GM23248 (cell line): ENCODE measurements at regions not wholly inside any gene's neighbourhood (a gene's known extent, or its start where the extent isn't known, plus 50 kb on each side); places are given as distances from the start of the nearest gene placed in this dataset.
"Not testable (repeated sequence)": the region's sequence is repeated elsewhere in the genome, so short reads cannot be mapped to it uniquely, and the experiment has no call there.

Source experiments
- DNase-seq: peaks from one replicate; pipeline ENCODE4 v3.0.0-alpha.2; 2015
- H2AFZ ChIP-seq: fragments of 200-600 bp; sonication (generic); 2 replicates; pipeline ENCODE4 v1.6.1; 2016; ENCODE audit warnings: antibody characterized with exemption
- H3F3A ChIP-seq: fragments of 200-600 bp; sonication (generic); 2 replicates; pipeline ENCODE4 v1.6.1; 2016; ENCODE audit warnings: mild to moderate bottlenecking, antibody characterized with exemption, mixed run types; ENCODE audit not compliant: insufficient read depth
- H3K27ac ChIP-seq: fragments of 200-600 bp; sonication (generic); 2 replicates; pipeline ENCODE4 v1.5.1; 2016; ENCODE audit warnings: mild to moderate bottlenecking
- H3K27me3 ChIP-seq: fragments of 200-600 bp; sonication (generic); replicated peaks from 2 replicates; pipeline ENCODE4 v1.6.1; 2016; ENCODE audit warnings: mild to moderate bottlenecking; ENCODE audit not compliant: insufficient read depth
- H3K36me3 ChIP-seq: fragments of 200-600 bp; sonication (generic); 2 replicates; pipeline ENCODE4 v1.6.1; 2016; ENCODE audit warnings: low read depth, mild to moderate bottlenecking
- H3K4me1 ChIP-seq: fragments of 200-600 bp; sonication (generic); 2 replicates; pipeline ENCODE4 v1.6.1; 2016; ENCODE audit warnings: mild to moderate bottlenecking; ENCODE audit not compliant: insufficient read depth
- H3K4me2 ChIP-seq: fragments of 200-600 bp; sonication (generic); one replicate; pipeline ENCODE4 v1.6.1; 2016; ENCODE audit warnings: mild to moderate bottlenecking; ENCODE audit not compliant: unreplicated experiment
- H3K4me3 ChIP-seq: fragments of 200-600 bp; sonication (generic); 2 replicates; pipeline ENCODE4 v1.5.1; 2016; ENCODE audit warnings: mild to moderate bottlenecking
- H3K79me2 ChIP-seq: fragments of 200-600 bp; sonication (generic); 2 replicates; pipeline ENCODE4 v1.6.1; 2016; ENCODE audit warnings: mild to moderate bottlenecking; ENCODE audit not compliant: insufficient read depth
- H3K9ac ChIP-seq: fragments of 200-600 bp; sonication (generic); 2 replicates; pipeline ENCODE4 v1.6.1; 2016; ENCODE audit warnings: mild to moderate bottlenecking
- H3K9me2 ChIP-seq: fragments of 200-600 bp; sonication (generic); 2 replicates; pipeline ENCODE4 v1.6.1; 2016; ENCODE audit warnings: mixed run types, mild to moderate bottlenecking, moderate library complexity; ENCODE audit not compliant: insufficient read depth
- H3K9me3 ChIP-seq: fragments of 200-600 bp; sonication (generic); one replicate; pipeline ENCODE4 v1.6.1; 2017; ENCODE audit warnings: low read depth
- H4K20me1 ChIP-seq: fragments of 200-600 bp; sonication (generic); 2 replicates; pipeline ENCODE4 v1.6.0; 2016; ENCODE audit not compliant: insufficient read depth
- EZH2 ChIP-seq: fragments of 200-600 bp; sonication (generic); IDR thresholded peaks from 2 replicates; pipeline ENCODE4 v1.6.1; 2018; ENCODE audit warnings: antibody characterized with exemption, mild to moderate bottlenecking; ENCODE audit not compliant: insufficient read depth, poor library complexity, severe bottlenecking
- EZH2phosphoT487 ChIP-seq: fragments of 200-600 bp; sonication (generic); IDR thresholded peaks from 2 replicates; pipeline ENCODE4 v1.6.1; 2018; ENCODE audit warnings: antibody characterized with exemption, moderate library complexity, mild to moderate bottlenecking, low read depth; ENCODE audit not compliant: insufficient read depth
- WGBS, 2 experiments: methylation state at CpG; one replicate each; pipeline ENCODE4 v1.1.6; 2015 to 2017; ENCODE audit warnings: low lambda C conversion rate in 2 of 2, low coverage in 1 of 2; ENCODE audit errors: missing lambda C conversion rate in 2 of 2; 5-methylcytosine and 5-hydroxymethylcytosine counted together
- in situ Hi-C: fragments of 300-500 bp; cut with MboI; formaldehyde crosslinking; loops from 2 replicates; pipeline ENCODE4 v1.15.0; 2020

DNA sequence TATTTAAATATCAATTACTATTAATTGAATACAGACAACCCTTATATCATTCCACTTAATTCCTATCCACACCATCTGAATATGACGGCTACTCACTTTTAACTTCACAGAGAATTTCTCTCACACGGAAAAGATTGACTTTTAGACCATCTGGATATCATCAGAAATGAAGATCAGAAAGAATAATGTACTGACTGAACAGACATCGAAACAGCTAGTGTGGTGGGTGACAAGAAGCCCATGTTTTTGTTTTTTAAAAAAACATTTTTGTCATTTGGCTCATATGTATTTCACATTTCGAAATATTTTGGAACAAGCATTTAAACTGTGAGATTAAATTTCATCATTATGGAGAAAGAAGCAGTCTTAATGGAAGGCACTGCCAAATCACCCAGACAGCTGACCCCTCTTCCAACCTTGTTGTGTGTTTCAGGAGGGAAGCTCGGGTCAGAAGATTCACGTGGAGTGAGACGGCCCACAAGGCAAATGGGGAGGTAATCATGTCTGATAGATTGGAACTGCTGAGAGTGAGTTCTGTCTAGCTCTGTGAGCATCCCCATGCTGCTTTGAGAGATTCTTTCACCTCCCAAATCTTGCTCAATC lies 204.2 kb upstream of the RASGEF1B start:
- DNase-seq = no peak
- WGBS, 2 experiments = 5 to 6% methylated on average over 7 of the region's 7 CpGs
- in situ Hi-C loops = no loop called here

DNA sequence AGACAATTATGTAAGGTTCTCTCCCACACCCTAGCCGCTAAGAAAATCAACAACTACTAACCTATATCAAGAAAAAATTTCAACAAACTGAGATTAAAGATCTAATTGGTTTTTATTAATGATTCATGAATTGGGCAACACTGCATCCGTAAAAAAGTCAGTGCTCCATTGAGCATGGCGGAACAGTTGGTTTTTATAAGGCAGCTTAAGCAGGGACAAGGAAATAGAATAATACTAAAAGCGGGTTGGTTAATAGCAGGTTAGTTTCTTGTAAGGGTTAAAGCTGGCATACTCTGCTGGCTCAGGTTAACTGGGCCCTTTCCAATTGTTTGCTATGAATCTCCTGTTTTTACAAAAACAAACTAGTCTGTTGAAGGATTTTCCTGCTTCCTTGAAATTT lies 202.3 kb upstream of the RASGEF1B start:
- no peaks in the 10 kb centered on the region for H3K9me2 ChIP-seq
- in situ Hi-C loops = no loop called here
- H3K9ac ChIP-seq = no peak overlapping the region
- no peak for TF ChIP-seq EZH2phosphoT487
- TF ChIP-seq EZH2 = no peak
- no peaks in the 10 kb centered on the region for H3F3A ChIP-seq
- H3K4me2 ChIP-seq = no peak overlapping the region
- H3K27me3 ChIP-seq = 0 out of 2 replicates have a peak, but pooled peaks cover 4% of the 10 kb centered on the region
- no peaks in the 10 kb centered on the region for H4K20me1 ChIP-seq
- H3K27ac ChIP-seq = no peak overlapping the region
- H3K4me1 ChIP-seq = no peaks in the 10 kb centered on the region
- H3K4me3 ChIP-seq = no peak overlapping the region
- no peaks in the 10 kb centered on the region for H3K36me3 ChIP-seq
- H2AFZ ChIP-seq = no peak overlapping the region
- no peak for DNase-seq
- H3K79me2 ChIP-seq = no peaks in the 10 kb centered on the region
- 53 to 58% methylated on average over 4 of the region's 4 CpGs for WGBS, 2 experiments
- H3K9me3 ChIP-seq = no peaks in the 10 kb centered on the region

More for the DNA sequence above, 204.2 kb upstream of the RASGEF1B start:
- Histone ChIP-seq H3K79me2 (no peaks in the 10 kb centered on the region), H3F3A (no peaks in the 10 kb centered on the region), H2AFZ (no peak overlapping the region), H4K20me1 (no peaks in the 10 kb centered on the region), H3K27me3 (0 out of 2 replicates have a peak, but pooled peaks cover 4% of the 10 kb centered on the region), H3K9ac (no peak overlapping the region), H3K4me2 (no peak overlapping the region), H3K9me3 (no peaks in the 10 kb centered on the region), H3K27ac (no peak overlapping the region), H3K4me1 (no peaks in the 10 kb centered on the region), H3K9me2 (no peaks in the 10 kb centered on the region), H3K36me3 (no peaks in the 10 kb centered on the region), H3K4me3 (no peak overlapping the region)
- TF ChIP-seq EZH2phosphoT487 = no peak
- TF ChIP-seq EZH2 = no peak

DNA sequence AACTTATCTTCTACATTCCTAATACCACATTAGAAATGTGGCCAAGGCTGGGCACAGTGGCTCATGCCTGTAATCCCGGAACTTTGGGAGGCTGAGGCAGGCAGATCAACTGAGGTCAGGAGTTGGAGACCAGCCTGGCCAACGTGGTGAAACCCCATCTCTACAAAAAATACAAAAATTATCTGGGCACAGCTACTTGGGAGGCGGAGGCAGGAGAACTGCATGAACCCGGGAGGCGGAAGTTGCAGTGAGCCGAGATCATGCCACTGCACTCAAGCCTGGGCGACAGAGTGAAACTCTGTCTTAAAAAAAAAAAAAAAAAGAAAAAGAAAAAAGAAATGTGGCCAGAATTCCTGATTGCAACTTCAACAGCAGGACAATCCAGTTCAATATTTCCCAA lies 196.6 kb upstream of the RASGEF1B start:
- peak overlapping the region; percentile 7 for H3K4me2 ChIP-seq
- H3K9me2 ChIP-seq, H3K27me3 ChIP-seq, DNase-seq, H3K9ac ChIP-seq, H4K20me1 ChIP-seq, H3K9me3 ChIP-seq, H3K4me3 ChIP-seq, H3F3A ChIP-seq, H3K27ac ChIP-seq, H3K79me2 ChIP-seq, H3K4me1 ChIP-seq, H2AFZ ChIP-seq, H3K36me3 ChIP-seq, in situ Hi-C loops: not testable (repeated sequence)
- WGBS, 2 experiments = 3 to 5% methylated on average over 7 of the region's 7 CpGs

DNA sequence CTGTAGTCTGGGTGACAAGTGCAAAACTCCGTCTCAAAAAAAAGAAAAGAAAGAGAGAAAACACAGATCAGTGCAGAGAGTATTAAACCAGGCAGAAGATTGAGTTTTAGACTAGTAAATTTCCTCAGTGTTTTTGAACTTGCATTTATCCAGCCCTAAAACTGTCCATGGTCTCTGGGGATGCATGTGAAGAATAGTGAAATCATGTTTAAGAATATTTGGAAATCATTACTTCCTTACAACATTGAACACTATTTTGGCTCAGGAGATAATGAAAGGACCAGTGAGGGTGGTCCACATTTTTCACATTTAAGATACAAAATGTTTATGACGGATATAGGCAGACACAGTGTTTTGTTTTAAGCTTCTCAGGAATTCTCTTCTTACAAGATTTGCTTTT lies 195.8 kb upstream of the RASGEF1B start:
- H3K4me1 ChIP-seq = no peaks in the 10 kb centered on the region
- no peaks in the 10 kb centered on the region for H3K36me3 ChIP-seq
- H3K4me2 ChIP-seq = no peak overlapping the region
- H3F3A ChIP-seq = no peaks in the 10 kb centered on the region
- no peak overlapping the region for H3K9ac ChIP-seq
- WGBS, 2 experiments = 40 to 52% methylated on average over 2 of the region's 2 CpGs
- no peak overlapping the region for H3K27ac ChIP-seq
- in situ Hi-C loops = no loop called here
- no peak overlapping the region for H2AFZ ChIP-seq
- H4K20me1 ChIP-seq = no peaks in the 10 kb centered on the region
- no peak for TF ChIP-seq EZH2phosphoT487
- no peak for TF ChIP-seq EZH2
- H3K4me3 ChIP-seq = no peak overlapping the region
- H3K9me2 ChIP-seq = no peaks in the 10 kb centered on the region
- DNase-seq = no peak
- H3K27me3 ChIP-seq = 0 out of 2 replicates have a peak, but pooled peaks cover 6% of the 10 kb centered on the region
- H3K9me3 ChIP-seq = no peaks in the 10 kb centered on the region
- H3K79me2 ChIP-seq = no peaks in the 10 kb centered on the region

DNA sequence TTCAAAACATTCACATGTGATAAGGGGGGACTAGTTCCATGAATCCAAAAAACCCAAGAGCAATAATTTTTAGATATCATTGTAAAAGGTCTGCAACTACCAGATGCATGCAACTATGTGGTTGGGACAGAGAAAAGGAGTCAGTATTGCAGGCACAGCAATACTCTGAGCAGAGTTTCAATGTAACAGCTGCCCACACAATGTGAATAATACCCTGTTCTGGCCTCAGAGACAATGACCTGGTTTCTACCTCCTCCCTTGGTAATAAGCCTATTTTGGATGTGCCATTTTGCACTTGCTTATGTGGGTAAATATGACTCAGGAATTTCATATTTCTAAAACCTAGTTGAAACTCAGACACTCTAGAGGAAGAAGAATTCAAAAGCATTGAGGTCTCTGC lies 194.8 kb upstream of the RASGEF1B start:
- Histone ChIP-seq H2AFZ (no peak overlapping the region), H3K27me3 (0 out of 2 replicates have a peak, but pooled peaks cover 6% of the 10 kb centered on the region), H3K4me1 (no peaks in the 10 kb centered on the region), H3K27ac (no peak overlapping the region), H3K79me2 (no peaks in the 10 kb centered on the region), H3F3A (no peaks in the 10 kb centered on the region), H3K4me3 (no peak overlapping the region), H3K36me3 (no peaks in the 10 kb centered on the region), H3K9me3 (no peaks in the 10 kb centered on the region), H3K9ac (no peak overlapping the region), H3K4me2 (no peak overlapping the region), H3K9me2 (no peaks in the 10 kb centered on the region), H4K20me1 (no peaks in the 10 kb centered on the region)
- TF ChIP-seq EZH2 = no peak
- no peak for TF ChIP-seq EZH2phosphoT487
- in situ Hi-C loops = no loop called here
- DNase-seq = no peak
